Nephron progenitor cell (in vitro differentiated cells): ENCODE measurements at regions not wholly inside any gene's neighbourhood (a gene's known extent, or its start where the extent isn't known, plus 50 kb on each side); places are given as distances from the start of the nearest gene placed in this dataset.
A peak's percentile ranks its signal among the peaks of the same experiment; 100 is the strongest.

ENCODE experiments used
- DNase-seq: peaks from one replicate; pipeline ENCODE4 v3.0.0; 2021
- H3K27ac Mint-ChIP-seq: 2 replicates; pipeline ENCODE4 v1.8.0; 2021; ENCODE audit warnings: mild to moderate bottlenecking, moderate library complexity, mixed read lengths
- H3K27me3 Mint-ChIP-seq: 2 replicates; pipeline ENCODE4 v1.8.0; 2021; ENCODE audit warnings: mild to moderate bottlenecking, low read depth, mixed read lengths; ENCODE audit not compliant: poor library complexity
- H3K36me3 Mint-ChIP-seq: 2 replicates; pipeline ENCODE4 v1.8.0; 2021; ENCODE audit warnings: low read depth, mixed read lengths
- H3K4me1 Mint-ChIP-seq: 2 replicates; pipeline ENCODE4 v1.8.0; 2021; ENCODE audit warnings: mixed read lengths
- H3K4me3 Mint-ChIP-seq: 2 replicates; pipeline ENCODE4 v1.8.0; 2021; ENCODE audit warnings: mild to moderate bottlenecking, moderate library complexity, mixed read lengths
- H3K9me3 Mint-ChIP-seq: 2 replicates; pipeline ENCODE4 v1.8.0; 2021; ENCODE audit warnings: mild to moderate bottlenecking, moderate library complexity, mixed read lengths
- CTCF ChIP-seq: fragments of 200-600 bp; sonication (generic); IDR thresholded peaks from 2 replicates; pipeline ENCODE4 v1.5.0; 2021; ENCODE audit warnings: antibody characterized with exemption

- Mint-ChIP-seq H3K4me1 (peaks cover 16% of the 10 kb centered on the region), H3K9me3 (no peaks in the 10 kb centered on the region), H3K4me3 (no peak overlapping the region), H3K27ac (no peak overlapping the region), H3K36me3 (no peaks in the 10 kb centered on the region), H3K27me3 (peaks cover 3% of the 10 kb centered on the region)
- TF ChIP-seq CTCF, result no peak
- no peak for DNase-seq
Measured at GRCh38 chr16:9447195-9447551, 355.7 kb downstream of the HAPSTR1 start.

- H3K27me3 Mint-ChIP-seq, result no peaks in the 10 kb centered on the region
- peaks cover 12% of the 10 kb centered on the region for H3K4me1 Mint-ChIP-seq
- no peak overlapping the region for H3K4me3 Mint-ChIP-seq
- H3K36me3 Mint-ChIP-seq, result no peaks in the 10 kb centered on the region
- DNase-seq, result no peak
- no peak for TF ChIP-seq CTCF
- peak overlapping the region; percentile 4 for H3K27ac Mint-ChIP-seq
- no peaks in the 10 kb centered on the region for H3K9me3 Mint-ChIP-seq
Measured at GRCh38 chr16:9447699-9448098, 356.3 kb downstream of the HAPSTR1 start.

- Mint-ChIP-seq H3K9me3 (peaks cover 12% of the 10 kb centered on the region), H3K4me1 (peaks cover 12% of the 10 kb centered on the region), H3K27ac (no peak overlapping the region), H3K27me3 (no peaks in the 10 kb centered on the region), H3K4me3 (no peak overlapping the region), H3K36me3 (no peaks in the 10 kb centered on the region)
- TF ChIP-seq CTCF, result no peak
- DNase-seq, result no peak
Measured at GRCh38 chr16:9449597-9449996, 358.2 kb downstream of the HAPSTR1 start.

GRCh38 chr16:9457215-9457614 lies 365.8 kb downstream of the HAPSTR1 start:
- no peak for DNase-seq
- Mint-ChIP-seq H3K27me3 (no peaks in the 10 kb centered on the region), H3K27ac (no peak overlapping the region), H3K4me1 (no peaks in the 10 kb centered on the region), H3K9me3 (peaks cover 22% of the 10 kb centered on the region), H3K36me3 (no peaks in the 10 kb centered on the region), H3K4me3 (no peak overlapping the region)
- TF ChIP-seq CTCF, result no peak

- H3K4me3 Mint-ChIP-seq, result no peak overlapping the region
- H3K4me1 Mint-ChIP-seq, result no peaks in the 10 kb centered on the region
- no peak for TF ChIP-seq CTCF
- no peak overlapping the region for H3K27ac Mint-ChIP-seq
- DNase-seq, result no peak
- H3K36me3 Mint-ChIP-seq, result no peaks in the 10 kb centered on the region
- H3K27me3 Mint-ChIP-seq, result no peaks in the 10 kb centered on the region
- H3K9me3 Mint-ChIP-seq, result peaks cover 18% of the 10 kb centered on the region
Measured at GRCh38 chr16:9458816-9459215, 367.4 kb downstream of the HAPSTR1 start.

- no peak overlapping the region for H3K4me3 Mint-ChIP-seq
- TF ChIP-seq CTCF, result no peak
- H3K27me3 Mint-ChIP-seq, result peaks cover 5% of the 10 kb centered on the region
- no peak for DNase-seq
- no peaks in the 10 kb centered on the region for H3K9me3 Mint-ChIP-seq
- H3K27ac Mint-ChIP-seq, result no peak overlapping the region
- H3K36me3 Mint-ChIP-seq, result no peaks in the 10 kb centered on the region
- H3K4me1 Mint-ChIP-seq, result no peaks in the 10 kb centered on the region
Measured at GRCh38 chr16:9462984-9463383, 371.5 kb downstream of the HAPSTR1 start.
